ENCODE measurements at regions not wholly inside any gene's neighbourhood (a gene's known extent, or its start where the extent isn't known, plus 50 kb on each side); places are given as distances from the start of the nearest gene placed in this dataset.

DNA sequence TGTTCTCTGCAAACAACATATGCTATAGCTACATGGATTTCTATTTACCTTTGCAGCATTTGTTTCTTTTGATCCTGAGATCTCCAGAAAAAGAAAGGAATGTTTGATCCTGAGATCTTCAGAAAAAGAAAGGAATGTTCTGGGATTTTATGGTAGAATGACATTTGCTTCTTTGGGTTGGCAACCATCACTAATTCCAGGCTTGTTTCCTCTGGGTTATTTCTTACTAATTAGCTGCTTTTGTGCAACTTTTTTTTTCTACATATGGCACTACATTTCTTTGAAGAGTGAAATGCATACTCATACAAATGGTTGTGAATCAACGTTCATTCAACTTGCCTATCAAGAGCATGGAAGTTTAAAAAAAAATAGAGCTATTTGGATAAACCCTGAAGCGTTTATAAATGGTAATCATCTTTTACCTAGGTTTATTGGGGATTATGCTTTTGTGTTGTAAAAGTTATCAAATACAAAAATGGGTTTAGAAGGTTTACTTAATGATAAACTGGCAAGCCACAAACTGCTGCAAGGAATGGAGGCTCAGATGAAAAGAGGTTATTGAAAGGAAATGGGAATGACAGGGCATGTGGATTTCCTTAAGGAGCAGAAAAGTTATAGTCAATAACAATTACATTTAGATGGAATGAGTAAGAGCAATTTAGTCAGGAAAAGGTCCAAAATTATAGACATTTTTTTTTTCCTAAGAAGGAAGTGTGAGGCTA, 95.6 kb upstream of the PCDH18 start:
- ATAC-seq (no peak), DNase-seq (ENCODE audit: low spot score) (no peak)
- Mint-ChIP-seq H3K36me3 (no peaks in the 10 kb centered on the region), H3K27me3 (ENCODE audit: low read depth) (no peaks in the 10 kb centered on the region), H3K4me3 (no peak overlapping the region), H3K9me3 (no peaks in the 10 kb centered on the region), H3K27ac (no peak overlapping the region; the same call in 1 of the 2 replicates), H3K4me1 (peaks cover 11% of the 10 kb centered on the region)
- TF ChIP-seq, protein P1, sequence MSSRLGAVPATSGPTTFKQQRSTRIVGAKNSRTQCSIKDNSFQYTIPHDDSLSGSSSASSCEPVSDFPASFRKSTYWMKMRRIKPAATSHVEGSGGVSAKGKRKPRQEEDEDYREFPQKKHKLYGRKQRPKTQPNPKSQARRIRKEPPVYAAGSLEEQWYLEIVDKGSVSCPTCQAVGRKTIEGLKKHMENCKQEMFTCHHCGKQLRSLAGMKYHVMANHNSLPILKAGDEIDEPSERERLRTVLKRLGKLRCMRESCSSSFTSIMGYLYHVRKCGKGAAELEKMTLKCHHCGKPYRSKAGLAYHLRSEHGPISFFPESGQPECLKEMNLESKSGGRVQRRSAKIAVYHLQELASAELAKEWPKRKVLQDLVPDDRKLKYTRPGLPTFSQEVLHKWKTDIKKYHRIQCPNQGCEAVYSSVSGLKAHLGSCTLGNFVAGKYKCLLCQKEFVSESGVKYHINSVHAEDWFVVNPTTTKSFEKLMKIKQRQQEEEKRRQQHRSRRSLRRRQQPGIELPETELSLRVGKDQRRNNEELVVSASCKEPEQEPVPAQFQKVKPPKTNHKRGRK (CRISPR knock-in tag; IDR thresholded peaks at IDR 0.05; ENCODE audit: borderline replicate concordance): no peak
- TF ChIP-seq, protein P2, sequence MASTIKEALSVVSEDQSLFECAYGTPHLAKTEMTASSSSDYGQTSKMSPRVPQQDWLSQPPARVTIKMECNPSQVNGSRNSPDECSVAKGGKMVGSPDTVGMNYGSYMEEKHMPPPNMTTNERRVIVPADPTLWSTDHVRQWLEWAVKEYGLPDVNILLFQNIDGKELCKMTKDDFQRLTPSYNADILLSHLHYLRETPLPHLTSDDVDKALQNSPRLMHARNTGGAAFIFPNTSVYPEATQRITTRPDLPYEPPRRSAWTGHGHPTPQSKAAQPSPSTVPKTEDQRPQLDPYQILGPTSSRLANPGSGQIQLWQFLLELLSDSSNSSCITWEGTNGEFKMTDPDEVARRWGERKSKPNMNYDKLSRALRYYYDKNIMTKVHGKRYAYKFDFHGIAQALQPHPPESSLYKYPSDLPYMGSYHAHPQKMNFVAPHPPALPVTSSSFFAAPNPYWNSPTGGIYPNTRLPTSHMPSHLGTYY (CRISPR knock-in tag; IDR thresholded peaks at IDR 0.05): no peak
- TF ChIP-seq GRHL2 (CRISPR knock-in tag; IDR thresholded peaks at IDR 0.05; ENCODE audit: insufficient replicate concordance, severe bottlenecking) (no peak), GTF2I (CRISPR knock-in tag; conservative IDR thresholded peaks at IDR 0.05) (no peak), ZNF423 (CRISPR knock-in tag; IDR thresholded peaks at IDR 0.05) (no peak), TCF7 (CRISPR knock-in tag; IDR thresholded peaks at IDR 0.05; ENCODE audit: low read depth) (no peak), ESRRA (CRISPR knock-in tag; IDR thresholded peaks at IDR 0.05; ENCODE audit: borderline replicate concordance) (no peak), JAZF1 (CRISPR knock-in tag; IDR thresholded peaks at IDR 0.05) (no peak), ETV6 (CRISPR knock-in tag; IDR thresholded peaks at IDR 0.05) (no peak)
- TF ChIP-seq, protein P3, sequence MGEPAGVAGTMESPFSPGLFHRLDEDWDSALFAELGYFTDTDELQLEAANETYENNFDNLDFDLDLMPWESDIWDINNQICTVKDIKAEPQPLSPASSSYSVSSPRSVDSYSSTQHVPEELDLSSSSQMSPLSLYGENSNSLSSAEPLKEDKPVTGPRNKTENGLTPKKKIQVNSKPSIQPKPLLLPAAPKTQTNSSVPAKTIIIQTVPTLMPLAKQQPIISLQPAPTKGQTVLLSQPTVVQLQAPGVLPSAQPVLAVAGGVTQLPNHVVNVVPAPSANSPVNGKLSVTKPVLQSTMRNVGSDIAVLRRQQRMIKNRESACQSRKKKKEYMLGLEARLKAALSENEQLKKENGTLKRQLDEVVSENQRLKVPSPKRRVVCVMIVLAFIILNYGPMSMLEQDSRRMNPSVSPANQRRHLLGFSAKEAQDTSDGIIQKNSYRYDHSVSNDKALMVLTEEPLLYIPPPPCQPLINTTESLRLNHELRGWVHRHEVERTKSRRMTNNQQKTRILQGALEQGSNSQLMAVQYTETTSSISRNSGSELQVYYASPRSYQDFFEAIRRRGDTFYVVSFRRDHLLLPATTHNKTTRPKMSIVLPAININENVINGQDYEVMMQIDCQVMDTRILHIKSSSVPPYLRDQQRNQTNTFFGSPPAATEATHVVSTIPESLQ (CRISPR knock-in tag; IDR thresholded peaks at IDR 0.05): no peak
- TF ChIP-seq, protein P4, sequence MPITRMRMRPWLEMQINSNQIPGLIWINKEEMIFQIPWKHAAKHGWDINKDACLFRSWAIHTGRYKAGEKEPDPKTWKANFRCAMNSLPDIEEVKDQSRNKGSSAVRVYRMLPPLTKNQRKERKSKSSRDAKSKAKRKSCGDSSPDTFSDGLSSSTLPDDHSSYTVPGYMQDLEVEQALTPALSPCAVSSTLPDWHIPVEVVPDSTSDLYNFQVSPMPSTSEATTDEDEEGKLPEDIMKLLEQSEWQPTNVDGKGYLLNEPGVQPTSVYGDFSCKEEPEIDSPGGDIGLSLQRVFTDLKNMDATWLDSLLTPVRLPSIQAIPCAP (CRISPR knock-in tag; IDR thresholded peaks at IDR 0.05): no peak
- TF ChIP-seq, protein P5, sequence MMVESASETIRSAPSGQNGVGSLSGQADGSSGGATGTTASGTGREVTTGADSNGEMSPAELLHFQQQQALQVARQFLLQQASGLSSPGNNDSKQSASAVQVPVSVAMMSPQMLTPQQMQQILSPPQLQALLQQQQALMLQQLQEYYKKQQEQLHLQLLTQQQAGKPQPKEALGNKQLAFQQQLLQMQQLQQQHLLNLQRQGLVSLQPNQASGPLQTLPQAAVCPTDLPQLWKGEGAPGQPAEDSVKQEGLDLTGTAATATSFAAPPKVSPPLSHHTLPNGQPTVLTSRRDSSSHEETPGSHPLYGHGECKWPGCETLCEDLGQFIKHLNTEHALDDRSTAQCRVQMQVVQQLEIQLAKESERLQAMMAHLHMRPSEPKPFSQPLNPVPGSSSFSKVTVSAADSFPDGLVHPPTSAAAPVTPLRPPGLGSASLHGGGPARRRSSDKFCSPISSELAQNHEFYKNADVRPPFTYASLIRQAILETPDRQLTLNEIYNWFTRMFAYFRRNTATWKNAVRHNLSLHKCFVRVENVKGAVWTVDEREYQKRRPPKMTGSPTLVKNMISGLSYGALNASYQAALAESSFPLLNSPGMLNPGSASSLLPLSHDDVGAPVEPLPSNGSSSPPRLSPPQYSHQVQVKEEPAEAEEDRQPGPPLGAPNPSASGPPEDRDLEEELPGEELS (CRISPR knock-in tag; IDR thresholded peaks at IDR 0.05): no peak
- TF ChIP-seq, protein P6, sequence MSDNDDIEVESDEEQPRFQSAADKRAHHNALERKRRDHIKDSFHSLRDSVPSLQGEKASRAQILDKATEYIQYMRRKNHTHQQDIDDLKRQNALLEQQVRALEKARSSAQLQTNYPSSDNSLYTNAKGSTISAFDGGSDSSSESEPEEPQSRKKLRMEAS (CRISPR knock-in tag; IDR thresholded peaks at IDR 0.05): no peak
- TF ChIP-seq, protein P7, sequence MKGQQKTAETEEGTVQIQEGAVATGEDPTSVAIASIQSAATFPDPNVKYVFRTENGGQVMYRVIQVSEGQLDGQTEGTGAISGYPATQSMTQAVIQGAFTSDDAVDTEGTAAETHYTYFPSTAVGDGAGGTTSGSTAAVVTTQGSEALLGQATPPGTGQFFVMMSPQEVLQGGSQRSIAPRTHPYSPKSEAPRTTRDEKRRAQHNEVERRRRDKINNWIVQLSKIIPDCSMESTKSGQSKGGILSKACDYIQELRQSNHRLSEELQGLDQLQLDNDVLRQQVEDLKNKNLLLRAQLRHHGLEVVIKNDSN (CRISPR knock-in tag; IDR thresholded peaks at IDR 0.05): no peak
- TF ChIP-seq, protein P8, sequence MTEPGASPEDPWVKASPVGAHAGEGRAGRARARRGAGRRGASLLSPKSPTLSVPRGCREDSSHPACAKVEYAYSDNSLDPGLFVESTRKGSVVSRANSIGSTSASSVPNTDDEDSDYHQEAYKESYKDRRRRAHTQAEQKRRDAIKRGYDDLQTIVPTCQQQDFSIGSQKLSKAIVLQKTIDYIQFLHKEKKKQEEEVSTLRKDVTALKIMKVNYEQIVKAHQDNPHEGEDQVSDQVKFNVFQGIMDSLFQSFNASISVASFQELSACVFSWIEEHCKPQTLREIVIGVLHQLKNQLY (CRISPR knock-in tag; IDR thresholded peaks at IDR 0.05): no peak
- ChIA-PET CTCF (no interaction called here), POLR2A (no interaction called here)
